ENCODE measurements at regions not wholly inside any gene's neighbourhood (a gene's known extent, or its start where the extent isn't known, plus 50 kb on each side); places are given as distances from the start of the nearest gene placed in this dataset.

GRCh38 chr6:170232186-170233002 lies 58.5 kb downstream of the DLL1 start:
- Mint-ChIP-seq H3K4me1 (peaks cover 21% of the 10 kb centered on the region), H3K4me3 (no peak overlapping the region), H3K36me3 (no peaks in the 10 kb centered on the region), H3K9me3 (no peaks in the 10 kb centered on the region), H3K27ac (peak overlapping the region; percentile 32; the same call in 1 of the 2 replicates), H3K27me3 (ENCODE audit: low read depth) (no peaks in the 10 kb centered on the region; the same call in 1 of the 2 replicates)
- ATAC-seq (no peak), DNase-seq (ENCODE audit: low spot score) (no peak)
- POLR2A ChIA-PET = no interaction called here
- CTCF ChIA-PET = interaction anchor here (0.6 to 1.3 kb wide), 2 partner anchors 12 to 443 kb away, joined by 3 read pairs; no protein-coding TSS in a partner anchor
- no peak for TF ChIP-seq ATF6 (CRISPR knock-in tag; IDR thresholded peaks at IDR 0.05)
- TF ChIP-seq ZNF232 (CRISPR knock-in tag; IDR thresholded peaks at IDR 0.05) = no peak
- TF ChIP-seq NR2C2 (CRISPR knock-in tag; IDR thresholded peaks at IDR 0.05) = no peak
- TF ChIP-seq ESRRA (CRISPR knock-in tag; IDR thresholded peaks at IDR 0.05; ENCODE audit: borderline replicate concordance) = no peak
- TF ChIP-seq GABPB1 (CRISPR knock-in tag; IDR thresholded peaks at IDR 0.05) = no peak
- no peak for TF ChIP-seq GTF2I (CRISPR knock-in tag; conservative IDR thresholded peaks at IDR 0.05)

- TF ChIP-seq FOXK1 (CRISPR knock-in tag; IDR thresholded peaks at IDR 0.05) (no peak), PREB (CRISPR knock-in tag; IDR thresholded peaks at IDR 0.05; ENCODE audit: borderline replicate concordance) (no peak), TP53 (CRISPR knock-in tag; IDR thresholded peaks at IDR 0.05) (no peak), STAT6 (CRISPR knock-in tag; conservative IDR thresholded peaks at IDR 0.05; ENCODE audit: low read depth) (no peak), USF2 (CRISPR knock-in tag; IDR thresholded peaks at IDR 0.05) (no peak)
- Mint-ChIP-seq H3K27ac (peak overlapping the region; percentile 32; the same call in 1 of the 2 replicates), H3K4me1 (peaks cover 21% of the 10 kb centered on the region), H3K4me3 (no peak overlapping the region), H3K9me3 (no peaks in the 10 kb centered on the region), H3K27me3 (ENCODE audit: low read depth) (no peaks in the 10 kb centered on the region; the same call in 1 of the 2 replicates), H3K36me3 (no peaks in the 10 kb centered on the region)
- ChIA-PET CTCF (interaction anchor here (1.3 kb wide), 1 partner anchor 13 kb away, joined by 3 read pairs; no protein-coding TSS in a partner anchor), POLR2A (no interaction called here)
- no peak for ATAC-seq
- no peak for DNase-seq (ENCODE audit: low spot score)
These were observed 59.3 kb downstream of the DLL1 start for GRCh38 chr6:170231293-170232185.

All from WTC11 (cell line).